Uterus (tissue), 2 donors: ENCODE measurements at regions not wholly inside any gene's neighbourhood (a gene's known extent, or its start where the extent isn't known, plus 50 kb on each side); places are given as distances from the start of the nearest gene placed in this dataset.
"Not testable (repeated sequence)": the region's sequence is repeated elsewhere in the genome, so short reads cannot be mapped to it uniquely, and the experiment has no call there.

Experiments used
- CTCF ChIP-seq, 4 experiments: fragments of 200-600 bp in 2 of 4; fragments of 450-650 bp in 2 of 4; sonication (generic) in 2 of 4; IDR thresholded peaks; one replicate each; pipeline ENCODE4 v1.5.1; 2016 to 2019; ENCODE audit warnings: antibody characterized with exemption in 4 of 4, mild to moderate bottlenecking in 2 of 4, moderate library complexity in 1 of 4
- POLR2A ChIP-seq, 2 donors: fragments of 450-650 bp; IDR thresholded peaks; one replicate each; pipeline ENCODE4 v1.6.1; 2016; ENCODE audit warnings: antibody characterized with exemption in 2 of 2, mild to moderate bottlenecking in 1 of 2, moderate library complexity in 1 of 2

- TF ChIP-seq POLR2A, CTCF (IDR thresholded peaks at IDR 0.05): not testable (repeated sequence)
These were observed 197.4 kb upstream of the ZNF469 start for GRCh38 chr16:88185406-88185805.
